Upper lobe of left lung (tissue), 6 donors: ENCODE measurements at regions not wholly inside any gene's neighbourhood (a gene's known extent, or its start where the extent isn't known, plus 50 kb on each side); places are given as distances from the start of the nearest gene placed in this dataset.

ENCODE experiments used
- ATAC-seq, 2 donors: fragments of 200-7000 bp; cut with Tn5 transposase; one replicate each; pipeline ENCODE4 v1.9.1; 2022; ENCODE audit warnings: mild to moderate bottlenecking in 2 of 2, moderate library complexity in 2 of 2; ENCODE audit not compliant: low FRiP score in 2 of 2
- DNase-seq, 2 donors: peaks; one replicate each; pipeline ENCODE4 v3.0.0-alpha.2; 2019 to 2020
- H3K27ac ChIP-seq, 4 donors: fragments of 200-600 bp; sonication (generic); one replicate each; pipeline ENCODE4 v1.5.1; 2016 to 2019
- H3K27me3 ChIP-seq, 4 donors: fragments of 200-600 bp; sonication (generic); one replicate each; pipeline ENCODE4 v1.5.1; 2017 to 2019
- H3K36me3 ChIP-seq, 4 donors: fragments of 200-600 bp; sonication (generic); one replicate each; pipeline ENCODE4 v1.5.1; 2016 to 2019
- H3K4me1 ChIP-seq, 4 donors: fragments of 200-600 bp; sonication (generic); one replicate each; pipeline ENCODE4 v1.5.1; 2018 to 2019
- H3K4me3 ChIP-seq, 4 donors: fragments of 200-600 bp; sonication (generic); one replicate each; pipeline ENCODE4 v1.5.1; 2017 to 2019; ENCODE audit warnings: mild to moderate bottlenecking in 2 of 4, moderate library complexity in 1 of 4
- H3K9me3 ChIP-seq, 4 donors: fragments of 200-600 bp; sonication (generic); one replicate each; pipeline ENCODE4 v1.5.1; 2018 to 2019
- EP300 ChIP-seq, 4 donors: sonication (generic); formaldehyde crosslinking; IDR thresholded peaks; one replicate each; pipeline ENCODE4 v1.5.1; 2017; ENCODE audit warnings: antibody characterized with exemption in 4 of 4, control low read depth in 2 of 4
- POLR2A ChIP-seq, 4 donors: fragments of 450-650 bp; IDR thresholded peaks; one replicate each; pipeline ENCODE4 v1.5.1; 2016 to 2017; ENCODE audit warnings: antibody characterized with exemption in 4 of 4, mild to moderate bottlenecking in 2 of 4
- POLR2AphosphoS5 ChIP-seq, 2 donors: sonication (generic); formaldehyde crosslinking; IDR thresholded peaks; one replicate each; pipeline ENCODE4 v1.5.1; 2017; ENCODE audit warnings: antibody characterized with exemption in 2 of 2
- WGBS, 2 donors: methylation state at CpG; one replicate each; pipeline ENCODE4 v1.1.5; 2017 to 2018; 5-methylcytosine and 5-hydroxymethylcytosine counted together
- TF ChIP-seq, protein P1 (sequence below), 6 experiments: fragments of 450-650 bp in 4 of 6; fragments of 200-600 bp in 2 of 6; sonication (generic) in 2 of 6; IDR thresholded peaks; one replicate each; pipeline ENCODE4 v1.5.1; 2016 to 2019; ENCODE audit warnings: antibody characterized with exemption in 6 of 6
- donor health status: DM: no; HTN: no; CAD: no; lungs with moderate emphysema.
- donor health status: DM: no; HTN: yes; CAD: no; lungs with severe emphysema.

GRCh38 chr17:72063756-72064450, 56.9 kb upstream of the SOX9 start:
- no peak overlapping the region for H3K27ac ChIP-seq
- DNase-seq = no peak
- no peaks in the 10 kb centered on the region for H3K27me3 ChIP-seq
- no peak overlapping the region for H3K4me3 ChIP-seq
- no peaks in the 10 kb centered on the region for H3K4me1 ChIP-seq
- H3K9me3 ChIP-seq = no peaks in the 10 kb centered on the region
- no peak for TF ChIP-seq EP300 (IDR thresholded peaks at IDR 0.05)
- TF ChIP-seq, protein P1, sequence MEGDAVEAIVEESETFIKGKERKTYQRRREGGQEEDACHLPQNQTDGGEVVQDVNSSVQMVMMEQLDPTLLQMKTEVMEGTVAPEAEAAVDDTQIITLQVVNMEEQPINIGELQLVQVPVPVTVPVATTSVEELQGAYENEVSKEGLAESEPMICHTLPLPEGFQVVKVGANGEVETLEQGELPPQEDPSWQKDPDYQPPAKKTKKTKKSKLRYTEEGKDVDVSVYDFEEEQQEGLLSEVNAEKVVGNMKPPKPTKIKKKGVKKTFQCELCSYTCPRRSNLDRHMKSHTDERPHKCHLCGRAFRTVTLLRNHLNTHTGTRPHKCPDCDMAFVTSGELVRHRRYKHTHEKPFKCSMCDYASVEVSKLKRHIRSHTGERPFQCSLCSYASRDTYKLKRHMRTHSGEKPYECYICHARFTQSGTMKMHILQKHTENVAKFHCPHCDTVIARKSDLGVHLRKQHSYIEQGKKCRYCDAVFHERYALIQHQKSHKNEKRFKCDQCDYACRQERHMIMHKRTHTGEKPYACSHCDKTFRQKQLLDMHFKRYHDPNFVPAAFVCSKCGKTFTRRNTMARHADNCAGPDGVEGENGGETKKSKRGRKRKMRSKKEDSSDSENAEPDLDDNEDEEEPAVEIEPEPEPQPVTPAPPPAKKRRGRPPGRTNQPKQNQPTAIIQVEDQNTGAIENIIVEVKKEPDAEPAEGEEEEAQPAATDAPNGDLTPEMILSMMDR (IDR thresholded peaks at IDR 0.05) = no peak
- TF ChIP-seq POLR2AphosphoS5 (IDR thresholded peaks at IDR 0.05) = no peak
- no peak for TF ChIP-seq POLR2A (IDR thresholded peaks at IDR 0.05)
- 82 to 84% methylated on average over 4 of the region's 4 CpGs for WGBS, 2 donors
- H3K36me3 ChIP-seq = no peaks in the 10 kb centered on the region
- ATAC-seq = no peak

- 73 to 86% methylated on average over 2 of the region's 2 CpGs for WGBS, 2 donors
- Histone ChIP-seq H3K4me1 (no peaks in the 10 kb centered on the region), H3K9me3 (no peaks in the 10 kb centered on the region)
These were observed 56.1 kb upstream of the SOX9 start for GRCh38 chr17:72064606-72065193.

DNA sequence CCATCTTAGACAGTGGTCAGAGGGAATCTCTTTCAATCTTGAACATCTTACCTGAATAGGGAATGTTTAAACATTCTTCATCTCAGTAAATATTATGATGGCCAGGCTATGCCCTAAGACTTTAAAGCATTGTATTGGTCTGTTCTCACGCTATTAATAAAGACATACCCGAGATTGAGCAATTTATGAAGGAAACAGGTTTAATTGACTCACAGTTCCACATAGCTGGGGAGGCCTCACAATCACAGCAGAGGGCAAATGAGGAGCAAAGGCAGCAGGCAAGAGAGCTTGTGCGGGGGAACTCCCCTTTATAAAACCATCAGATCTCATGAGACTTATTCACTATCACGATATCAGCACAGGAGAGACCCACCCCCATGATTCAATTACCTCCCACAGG, 55.3 kb upstream of the SOX9 start:
- H3K36me3 ChIP-seq = no peaks in the 10 kb centered on the region
- no peaks in the 10 kb centered on the region for H3K9me3 ChIP-seq
- no peak overlapping the region for H3K27ac ChIP-seq
- TF ChIP-seq POLR2AphosphoS5 (IDR thresholded peaks at IDR 0.05) = no peak
- no peak for TF ChIP-seq POLR2A (IDR thresholded peaks at IDR 0.05)
- TF ChIP-seq, protein P1 (IDR thresholded peaks at IDR 0.05) = no peak
- TF ChIP-seq EP300 (IDR thresholded peaks at IDR 0.05) = no peak
- DNase-seq (no peak), ATAC-seq (no peak)
- 73 to 89% methylated on average over 4 of the region's 4 CpGs for WGBS, 2 donors
- no peaks in the 10 kb centered on the region for H3K27me3 ChIP-seq
- no peaks in the 10 kb centered on the region for H3K4me1 ChIP-seq
- no peak overlapping the region for H3K4me3 ChIP-seq

More at GRCh38 chr17:72064606-72065193, 56.1 kb upstream of the SOX9 start:
- Histone ChIP-seq H3K36me3 (no peaks in the 10 kb centered on the region), H3K27me3 (no peaks in the 10 kb centered on the region), H3K27ac (no peak overlapping the region), H3K4me3 (no peak overlapping the region)
- TF ChIP-seq, protein P1 (IDR thresholded peaks at IDR 0.05) = no peak
- TF ChIP-seq EP300 (IDR thresholded peaks at IDR 0.05) = no peak
- TF ChIP-seq POLR2A (IDR thresholded peaks at IDR 0.05) = no peak
- no peak for TF ChIP-seq POLR2AphosphoS5 (IDR thresholded peaks at IDR 0.05)
- no peak for ATAC-seq
- no peak for DNase-seq

DNA sequence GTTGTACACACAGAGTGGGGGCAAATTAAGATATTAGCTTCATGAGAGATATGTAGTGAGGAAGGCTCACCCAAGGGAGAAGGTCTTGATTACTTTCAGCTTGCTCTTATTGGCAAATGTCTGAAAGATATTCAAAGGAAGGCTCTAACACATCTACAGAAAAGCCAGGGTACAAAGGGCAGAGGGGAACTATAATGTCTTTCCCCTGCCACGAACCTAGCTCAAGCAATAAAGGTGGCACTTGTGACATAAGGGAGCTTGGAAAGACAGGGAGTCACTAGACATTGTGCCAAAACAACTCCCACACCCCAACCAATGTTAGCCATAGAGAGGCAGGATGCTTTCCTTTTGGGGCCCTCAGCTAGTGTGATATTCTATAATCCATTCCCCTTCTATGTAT, 52.2 kb upstream of the SOX9 start:
- H3K36me3 ChIP-seq = no peaks in the 10 kb centered on the region
- 56 to 68% methylated on average over 1 of the region's 1 CpG for WGBS, 2 donors
- no peak for ATAC-seq
- H3K27me3 ChIP-seq = no peaks in the 10 kb centered on the region
- H3K27ac ChIP-seq = no peak overlapping the region
- DNase-seq = no peak
- H3K9me3 ChIP-seq = no peaks in the 10 kb centered on the region
- TF ChIP-seq, protein P1 (IDR thresholded peaks at IDR 0.05) = no peak
- TF ChIP-seq EP300 (IDR thresholded peaks at IDR 0.05) (no peak), POLR2AphosphoS5 (IDR thresholded peaks at IDR 0.05) (no peak), POLR2A (IDR thresholded peaks at IDR 0.05) (no peak)
- H3K4me3 ChIP-seq = no peak overlapping the region
- no peaks in the 10 kb centered on the region for H3K4me1 ChIP-seq
